ENCODE measurements at regions not wholly inside any gene's neighbourhood (a gene's known extent, or its start where the extent isn't known, plus 50 kb on each side); places are given as distances from the start of the nearest gene placed in this dataset.

DNA sequence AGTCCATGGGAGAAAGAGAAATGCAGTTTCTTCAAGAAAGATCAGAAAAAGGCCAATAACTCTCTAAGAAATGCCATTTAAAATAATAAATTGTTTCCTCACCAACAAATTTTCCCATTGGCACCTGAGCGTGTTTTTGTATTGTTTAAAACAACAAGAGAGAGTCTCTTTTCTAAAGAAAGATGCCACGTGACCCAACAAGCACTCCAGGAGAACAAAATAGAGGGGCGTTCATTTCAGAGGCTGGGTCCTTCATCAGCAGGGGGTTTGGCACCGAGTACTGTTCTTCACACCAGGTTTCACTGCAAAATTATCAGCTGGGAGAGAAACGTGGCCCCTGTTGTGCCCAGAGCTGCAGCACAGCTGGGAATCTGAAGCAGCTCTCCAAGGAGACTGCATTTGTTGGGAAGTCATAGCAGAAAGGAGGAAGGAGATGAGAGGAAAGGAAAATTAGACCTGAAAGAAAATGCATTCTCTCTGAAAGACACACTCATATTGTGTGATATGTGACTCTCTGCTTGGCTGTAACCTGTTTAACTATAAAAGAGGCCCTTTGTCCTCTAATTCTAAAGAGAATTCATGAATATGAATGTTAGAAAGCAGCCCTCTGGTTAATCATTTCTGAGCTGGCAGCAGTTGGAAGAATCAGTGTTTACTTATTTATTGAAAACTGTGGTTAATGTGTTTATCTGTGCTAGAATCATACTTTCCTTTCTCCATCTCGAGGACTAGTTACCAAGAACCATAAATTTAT is 205.3 kb upstream of the CDH20 start:
- BruUV-seq (replicated peaks) = no TSS peak
- intact Hi-C loops (cut with micrococcal nuclease; ENCODE audit: unreplicated experiment) (no loop called here), in situ Hi-C loops (cut with HindIII; ENCODE audit: low pct_unique_long_range_greater_than_20kb, low sequenced_read_pairs) (no loop called here)
- ChIA-PET CTCF (no interaction called here), POLR2A (no interaction called here)
- Histone ChIP-seq H3K27ac (ENCODE audit: low read length) (no peak overlapping the region), H3K9me3 (ENCODE audit: control insufficient read depth, insufficient read depth, low read depth, low read length) (no peaks in the 10 kb centered on the region), H3K4me3 (ENCODE audit: low read depth in 2 of 2, low read length in 2 of 2) (no peak overlapping the region), H3K27me3 (ENCODE audit: control insufficient read depth, insufficient read depth, low read length) (no peaks in the 10 kb centered on the region), H3K36me3 (ENCODE audit: control insufficient read depth, insufficient read depth, low read length) (no peaks in the 10 kb centered on the region), H3K4me1 (ENCODE audit: control insufficient read depth, insufficient read depth, low read length) (no peaks in the 10 kb centered on the region)
- ATAC-seq = no peak
- no peak for DNase-seq (ENCODE audit: low read depth, low spot score)
- TF ChIP-seq POLR2AphosphoS5 (IDR thresholded peaks at IDR 0.05; ENCODE audit: low read depth, low read length) = no peak
- no peak for TF ChIP-seq TCF7L2 (IDR thresholded peaks at IDR 0.05; ENCODE audit: low read depth, low read length)
- TF ChIP-seq, protein P1, sequence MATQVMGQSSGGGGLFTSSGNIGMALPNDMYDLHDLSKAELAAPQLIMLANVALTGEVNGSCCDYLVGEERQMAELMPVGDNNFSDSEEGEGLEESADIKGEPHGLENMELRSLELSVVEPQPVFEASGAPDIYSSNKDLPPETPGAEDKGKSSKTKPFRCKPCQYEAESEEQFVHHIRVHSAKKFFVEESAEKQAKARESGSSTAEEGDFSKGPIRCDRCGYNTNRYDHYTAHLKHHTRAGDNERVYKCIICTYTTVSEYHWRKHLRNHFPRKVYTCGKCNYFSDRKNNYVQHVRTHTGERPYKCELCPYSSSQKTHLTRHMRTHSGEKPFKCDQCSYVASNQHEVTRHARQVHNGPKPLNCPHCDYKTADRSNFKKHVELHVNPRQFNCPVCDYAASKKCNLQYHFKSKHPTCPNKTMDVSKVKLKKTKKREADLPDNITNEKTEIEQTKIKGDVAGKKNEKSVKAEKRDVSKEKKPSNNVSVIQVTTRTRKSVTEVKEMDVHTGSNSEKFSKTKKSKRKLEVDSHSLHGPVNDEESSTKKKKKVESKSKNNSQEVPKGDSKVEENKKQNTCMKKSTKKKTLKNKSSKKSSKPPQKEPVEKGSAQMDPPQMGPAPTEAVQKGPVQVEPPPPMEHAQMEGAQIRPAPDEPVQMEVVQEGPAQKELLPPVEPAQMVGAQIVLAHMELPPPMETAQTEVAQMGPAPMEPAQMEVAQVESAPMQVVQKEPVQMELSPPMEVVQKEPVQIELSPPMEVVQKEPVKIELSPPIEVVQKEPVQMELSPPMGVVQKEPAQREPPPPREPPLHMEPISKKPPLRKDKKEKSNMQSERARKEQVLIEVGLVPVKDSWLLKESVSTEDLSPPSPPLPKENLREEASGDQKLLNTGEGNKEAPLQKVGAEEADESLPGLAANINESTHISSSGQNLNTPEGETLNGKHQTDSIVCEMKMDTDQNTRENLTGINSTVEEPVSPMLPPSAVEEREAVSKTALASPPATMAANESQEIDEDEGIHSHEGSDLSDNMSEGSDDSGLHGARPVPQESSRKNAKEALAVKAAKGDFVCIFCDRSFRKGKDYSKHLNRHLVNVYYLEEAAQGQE (IDR thresholded peaks at IDR 0.05; ENCODE audit: insufficient read depth in 1 of 2, low read depth in 2 of 2, low read length in 1 of 2) = no peak
- TF ChIP-seq, protein P2, sequence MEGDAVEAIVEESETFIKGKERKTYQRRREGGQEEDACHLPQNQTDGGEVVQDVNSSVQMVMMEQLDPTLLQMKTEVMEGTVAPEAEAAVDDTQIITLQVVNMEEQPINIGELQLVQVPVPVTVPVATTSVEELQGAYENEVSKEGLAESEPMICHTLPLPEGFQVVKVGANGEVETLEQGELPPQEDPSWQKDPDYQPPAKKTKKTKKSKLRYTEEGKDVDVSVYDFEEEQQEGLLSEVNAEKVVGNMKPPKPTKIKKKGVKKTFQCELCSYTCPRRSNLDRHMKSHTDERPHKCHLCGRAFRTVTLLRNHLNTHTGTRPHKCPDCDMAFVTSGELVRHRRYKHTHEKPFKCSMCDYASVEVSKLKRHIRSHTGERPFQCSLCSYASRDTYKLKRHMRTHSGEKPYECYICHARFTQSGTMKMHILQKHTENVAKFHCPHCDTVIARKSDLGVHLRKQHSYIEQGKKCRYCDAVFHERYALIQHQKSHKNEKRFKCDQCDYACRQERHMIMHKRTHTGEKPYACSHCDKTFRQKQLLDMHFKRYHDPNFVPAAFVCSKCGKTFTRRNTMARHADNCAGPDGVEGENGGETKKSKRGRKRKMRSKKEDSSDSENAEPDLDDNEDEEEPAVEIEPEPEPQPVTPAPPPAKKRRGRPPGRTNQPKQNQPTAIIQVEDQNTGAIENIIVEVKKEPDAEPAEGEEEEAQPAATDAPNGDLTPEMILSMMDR (IDR thresholded peaks at IDR 0.05) = no peak
- TF ChIP-seq SIN3A (IDR thresholded peaks at IDR 0.05; ENCODE audit: borderline replicate concordance, insufficient read depth, low read depth, low read length) = no peak

GRCh38 chr18:61129001-61129400 is 204.2 kb upstream of the CDH20 start:
- H3K9me3 ChIP-seq (ENCODE audit: control insufficient read depth, insufficient read depth, low read depth, low read length) = no peaks in the 10 kb centered on the region
- H3K36me3 ChIP-seq (ENCODE audit: control insufficient read depth, insufficient read depth, low read length) = no peaks in the 10 kb centered on the region
- ChIA-PET POLR2A (no interaction called here), CTCF (no interaction called here)
- in situ Hi-C loops (cut with HindIII; ENCODE audit: low pct_unique_long_range_greater_than_20kb, low sequenced_read_pairs) (no loop called here), intact Hi-C loops (cut with micrococcal nuclease; ENCODE audit: unreplicated experiment) (no loop called here)
- TF ChIP-seq POLR2AphosphoS5 (IDR thresholded peaks at IDR 0.05; ENCODE audit: low read depth, low read length) (no peak), SIN3A (IDR thresholded peaks at IDR 0.05; ENCODE audit: borderline replicate concordance, insufficient read depth, low read depth, low read length) (no peak), TCF7L2 (IDR thresholded peaks at IDR 0.05; ENCODE audit: low read depth, low read length) (no peak)
- TF ChIP-seq, protein P2 (IDR thresholded peaks at IDR 0.05) = no peak
- TF ChIP-seq, protein P1 (IDR thresholded peaks at IDR 0.05; ENCODE audit: insufficient read depth in 1 of 2, low read depth in 2 of 2, low read length in 1 of 2) = no peak
- DNase-seq (ENCODE audit: low read depth, low spot score) (no peak), ATAC-seq (no peak)
- no peaks in the 10 kb centered on the region for H3K4me1 ChIP-seq (ENCODE audit: control insufficient read depth, insufficient read depth, low read length)
- no peak overlapping the region for H3K4me3 ChIP-seq (ENCODE audit: low read depth in 2 of 2, low read length in 2 of 2)
- no TSS peak for BruUV-seq (replicated peaks)
- no peaks in the 10 kb centered on the region for H3K27me3 ChIP-seq (ENCODE audit: control insufficient read depth, insufficient read depth, low read length)
- H3K27ac ChIP-seq (ENCODE audit: low read length) = no peak overlapping the region
